ENCODE measurements at regions not wholly inside any gene's neighbourhood (a gene's known extent, or its start where the extent isn't known, plus 50 kb on each side); places are given as distances from the start of the nearest gene placed in this dataset.

- H2AFZ ChIP-seq (ENCODE audit: low read depth, low read length, poor library complexity, severe bottlenecking): no peak overlapping the region
- H3K4me3 ChIP-seq (replicated peaks in 1 of 2; ENCODE audit: low read depth in 1 of 2, low read length in 2 of 2): no peak overlapping the region
- H4K20me1 ChIP-seq (ENCODE audit: insufficient read depth): no peaks in the 10 kb centered on the region
- TF ChIP-seq ATF3 (IDR thresholded peaks at IDR 0.05): no peak
- TF ChIP-seq EZH2 (IDR thresholded peaks at IDR 0.05): no peak
- TF ChIP-seq CEBPB (IDR thresholded peaks at IDR 0.05; ENCODE audit: low read depth): no peak
- TF ChIP-seq CTCF (IDR thresholded peaks at IDR 0.05 in 2 of 3, conservative IDR thresholded peaks at IDR 0.05 in 1 of 3; ENCODE audit: borderline replicate concordance in 1 of 3, insufficient read depth in 1 of 3, low read depth in 2 of 3, low read length in 2 of 3): no peak
- TF ChIP-seq POLR2AphosphoS5 (IDR thresholded peaks at IDR 0.05; ENCODE audit: low read depth, low read length): no peak
- TF ChIP-seq REST (IDR thresholded peaks at IDR 0.05; ENCODE audit: low read depth): no peak
- no peak for TF ChIP-seq ELF1 (IDR thresholded peaks at IDR 0.05; ENCODE audit: borderline replicate concordance, low read depth)
- TF ChIP-seq ZNF274 (IDR thresholded peaks at IDR 0.05; ENCODE audit: low read depth, low read length): no peak
- no peak for TF ChIP-seq ZFX (IDR thresholded peaks at IDR 0.05)
- no peak for TF ChIP-seq POLR2A (IDR thresholded peaks at IDR 0.05; ENCODE audit: borderline replicate concordance, extremely low read depth, insufficient read depth, insufficient read length)
- TF ChIP-seq EZH2phosphoT487 (IDR thresholded peaks at IDR 0.05; ENCODE audit: borderline replicate concordance): no peak
- TF ChIP-seq SIN3A (IDR thresholded peaks at IDR 0.05; ENCODE audit: low read depth): no peak
- TF ChIP-seq FOSL1 (IDR thresholded peaks at IDR 0.05; ENCODE audit: low read depth): no peak
- no peak for TF ChIP-seq SP1 (IDR thresholded peaks at IDR 0.05; ENCODE audit: low read depth)
- no peak for TF ChIP-seq RAD21 (IDR thresholded peaks at IDR 0.05; ENCODE audit: low read depth)
- no peak for TF ChIP-seq CBX3 (IDR thresholded peaks at IDR 0.05; ENCODE audit: low read depth)
- TF ChIP-seq SRF (IDR thresholded peaks at IDR 0.05; ENCODE audit: low read depth): no peak
- no peak for TF ChIP-seq TCF7L2 (IDR thresholded peaks at IDR 0.05; ENCODE audit: borderline replicate concordance, extremely low read depth, insufficient read depth, insufficient read length)
- ChIA-PET POLR2A (no interaction called here), RAD21 (ENCODE audit: low non-redundant PET in 1 of 2, low total read pairs in 2 of 2, uncharacterized antibody in 2 of 2, unreplicated experiment in 2 of 2) (no interaction called here), CTCF (no interaction called here)
- no peak for ATAC-seq
- no TSS peak for BruUV-seq (replicated peaks)
- H3K9ac ChIP-seq (ENCODE audit: low read length): no peak overlapping the region
- no peak overlapping the region for H3K4me2 ChIP-seq (ENCODE audit: low read length)
- H3K36me3 ChIP-seq (ENCODE audit: control insufficient read depth in 1 of 2, insufficient read depth in 2 of 2, low read length in 2 of 2): no peaks in the 10 kb centered on the region
- no peaks in the 10 kb centered on the region for H3K4me1 ChIP-seq (ENCODE audit: control insufficient read depth in 1 of 2, insufficient read depth in 2 of 2, low read length in 2 of 2)
- H3K27me3 ChIP-seq (ENCODE audit: insufficient read depth, low read length): no peaks in the 10 kb centered on the region
- no peaks in the 10 kb centered on the region for H3K9me2 ChIP-seq (ENCODE audit: insufficient read depth)
- peaks cover 5 to 12% of the 10 kb centered on the region in 2 experiments; a peak in 2 of 4 replicates for H3K9me3 ChIP-seq (ENCODE audit: control insufficient read depth in 1 of 2, insufficient read depth in 1 of 2, low read depth in 1 of 2, low read length in 2 of 2)
- no peak for DNase-seq (ENCODE audit: low read depth, low spot score)
- H3K79me2 ChIP-seq (ENCODE audit: insufficient read depth, low read length): no peaks in the 10 kb centered on the region
- no peak overlapping the region for H3K27ac ChIP-seq (ENCODE audit: low read depth, low read length)
- intact Hi-C loops (cut with micrococcal nuclease): no loop called here
These were observed 263.5 kb downstream of the NOVA1 start for GRCh38 chr14:26334288-26334687.

Measured in HCT116 (cell line).